ENCODE measurements at regions not wholly inside any gene's neighbourhood (a gene's known extent, or its start where the extent isn't known, plus 50 kb on each side); places are given as distances from the start of the nearest gene placed in this dataset.
A peak's percentile ranks its signal among the peaks of the same experiment; 100 is the strongest.
"Not testable (repeated sequence)": the region's sequence is repeated elsewhere in the genome, so short reads cannot be mapped to it uniquely, and the experiment has no call there.

DNA sequence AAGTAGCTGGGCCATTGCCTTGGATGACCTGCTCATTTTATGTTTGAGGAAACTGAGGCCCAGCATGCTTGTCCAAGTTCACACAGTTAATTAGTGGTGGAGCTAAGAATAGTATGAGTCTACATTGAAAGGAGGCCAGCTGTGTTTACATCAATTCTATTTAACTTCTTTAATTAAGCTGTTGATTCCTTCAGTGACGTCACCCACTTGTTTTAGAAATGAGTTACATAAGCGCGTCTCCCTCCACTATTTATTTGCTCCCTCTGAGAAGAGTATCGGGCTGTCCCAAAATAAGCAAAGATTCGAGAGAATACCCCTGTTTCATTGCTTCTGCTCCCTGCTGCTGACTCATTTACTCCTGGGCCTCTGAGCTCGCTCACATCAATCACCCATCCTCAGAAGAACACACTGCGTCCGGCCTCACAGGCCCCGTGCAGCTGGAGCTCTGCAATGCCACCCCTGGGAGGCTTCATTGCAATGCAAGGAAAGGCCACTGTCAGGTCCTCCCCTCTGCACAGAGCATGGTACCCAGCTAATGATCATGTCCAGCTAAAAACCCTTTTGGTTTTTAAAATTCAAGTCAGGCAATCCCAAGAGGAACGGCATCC, 74.8 kb upstream of the BMP2 start:
- DNase-seq = peak; percentile 75

DNA sequence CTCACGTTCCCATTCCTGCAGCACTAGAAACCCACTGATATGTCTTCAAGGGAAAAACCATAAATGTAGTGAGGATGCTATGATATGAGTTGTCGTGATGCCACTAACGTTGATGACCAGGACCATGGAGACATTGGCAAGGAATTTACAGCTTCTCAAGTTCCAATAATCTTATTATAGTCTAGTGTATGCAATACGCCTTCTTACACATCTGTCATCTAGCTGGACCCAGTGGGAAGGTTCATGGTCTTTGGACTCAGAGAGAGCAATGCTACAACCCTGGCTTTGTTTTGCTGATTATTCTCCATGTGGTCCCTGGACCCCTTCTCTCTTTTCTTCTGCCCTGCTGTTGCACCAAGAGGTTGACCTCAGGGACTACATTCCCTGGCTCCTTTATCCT, 76.0 kb upstream of the BMP2 start:
- no peak for DNase-seq

DNA sequence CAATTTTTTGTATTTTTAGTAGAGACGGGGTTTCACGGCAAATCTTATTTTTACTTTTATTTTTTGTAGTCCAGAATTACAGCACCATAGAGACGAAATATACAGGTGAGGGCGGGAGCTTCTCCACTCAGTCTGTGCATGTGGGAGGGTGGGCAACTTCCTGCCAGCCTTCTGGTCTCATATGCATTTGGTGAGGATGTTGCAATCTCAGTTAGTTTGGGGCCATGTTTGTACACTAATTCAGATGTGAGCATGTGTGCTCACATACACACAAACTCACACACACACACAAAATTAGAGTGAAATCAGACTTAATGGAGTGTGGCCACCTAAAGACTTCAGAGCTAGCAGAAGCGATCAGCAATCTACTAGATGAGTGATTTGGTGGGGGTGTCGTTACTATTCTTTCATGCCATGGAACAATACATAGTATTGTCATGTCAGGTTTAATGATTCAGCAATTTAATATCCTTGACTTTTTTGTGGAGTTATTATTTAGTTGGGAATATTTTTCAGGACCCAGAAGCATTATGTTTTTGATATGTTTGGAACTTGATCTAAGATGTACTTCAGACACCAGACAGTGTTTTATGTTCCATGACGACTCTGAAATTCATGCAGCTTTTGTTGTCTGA, 78.0 kb upstream of the BMP2 start:
- no peak for DNase-seq

DNA sequence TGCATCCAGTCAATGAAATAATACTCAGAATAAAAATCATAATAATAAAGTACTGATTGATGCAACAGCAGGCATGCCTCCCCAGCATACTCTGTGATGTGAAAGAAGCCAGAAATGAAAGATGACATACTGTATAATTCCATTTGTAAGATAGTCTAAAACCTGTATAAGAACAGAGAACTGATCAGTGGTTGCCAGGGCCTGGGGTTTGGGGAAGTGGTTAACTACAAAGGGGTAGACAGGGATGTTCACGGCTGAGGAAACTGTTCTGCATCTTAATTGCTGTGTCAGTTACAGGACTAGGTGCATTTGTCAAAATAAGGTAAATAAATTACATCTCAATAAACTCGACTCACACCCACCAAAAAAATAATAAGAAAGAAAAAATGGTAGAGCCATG, 81.3 kb upstream of the BMP2 start:
- DNase-seq = no peak

DNA sequence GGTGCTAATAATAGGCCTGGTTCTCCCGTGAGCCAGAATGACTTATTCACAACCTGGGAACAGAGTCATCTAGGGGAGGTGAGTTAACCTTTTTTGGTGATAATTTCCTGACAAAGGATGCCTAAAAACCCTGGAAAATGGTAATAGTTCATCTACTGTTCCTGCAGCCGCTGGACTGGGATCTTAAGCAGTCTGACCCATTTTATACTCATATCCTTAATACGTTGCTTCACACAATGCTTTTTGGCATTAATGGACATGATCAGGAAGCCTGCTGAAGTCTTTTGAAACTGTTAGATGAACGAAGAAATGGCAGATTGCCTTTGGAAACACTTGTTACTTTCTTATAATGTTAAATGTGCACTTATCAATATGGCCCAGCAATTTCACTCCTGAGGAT, 81.9 kb upstream of the BMP2 start:
- no peak for DNase-seq

DNA sequence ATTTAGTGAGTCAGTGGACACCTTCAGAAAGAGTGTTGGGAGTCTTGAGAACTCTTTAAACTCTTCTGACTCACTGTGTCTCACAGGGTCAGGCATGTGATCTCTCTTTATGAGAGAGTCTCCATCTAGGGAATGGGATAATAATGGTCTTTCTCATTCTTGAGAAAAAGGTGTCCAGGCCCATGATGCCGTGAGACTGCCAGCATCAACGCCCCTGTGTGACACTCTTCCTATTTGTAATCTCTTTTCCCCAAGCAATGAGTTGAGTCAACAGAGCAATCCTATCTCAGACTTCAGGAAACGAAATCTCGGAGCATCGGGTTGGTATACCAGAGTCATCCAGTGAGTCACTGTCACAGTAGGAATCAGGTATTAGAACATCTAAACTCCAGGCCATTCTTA, 82.3 kb upstream of the BMP2 start:
- peak; percentile 62 for DNase-seq

DNA sequence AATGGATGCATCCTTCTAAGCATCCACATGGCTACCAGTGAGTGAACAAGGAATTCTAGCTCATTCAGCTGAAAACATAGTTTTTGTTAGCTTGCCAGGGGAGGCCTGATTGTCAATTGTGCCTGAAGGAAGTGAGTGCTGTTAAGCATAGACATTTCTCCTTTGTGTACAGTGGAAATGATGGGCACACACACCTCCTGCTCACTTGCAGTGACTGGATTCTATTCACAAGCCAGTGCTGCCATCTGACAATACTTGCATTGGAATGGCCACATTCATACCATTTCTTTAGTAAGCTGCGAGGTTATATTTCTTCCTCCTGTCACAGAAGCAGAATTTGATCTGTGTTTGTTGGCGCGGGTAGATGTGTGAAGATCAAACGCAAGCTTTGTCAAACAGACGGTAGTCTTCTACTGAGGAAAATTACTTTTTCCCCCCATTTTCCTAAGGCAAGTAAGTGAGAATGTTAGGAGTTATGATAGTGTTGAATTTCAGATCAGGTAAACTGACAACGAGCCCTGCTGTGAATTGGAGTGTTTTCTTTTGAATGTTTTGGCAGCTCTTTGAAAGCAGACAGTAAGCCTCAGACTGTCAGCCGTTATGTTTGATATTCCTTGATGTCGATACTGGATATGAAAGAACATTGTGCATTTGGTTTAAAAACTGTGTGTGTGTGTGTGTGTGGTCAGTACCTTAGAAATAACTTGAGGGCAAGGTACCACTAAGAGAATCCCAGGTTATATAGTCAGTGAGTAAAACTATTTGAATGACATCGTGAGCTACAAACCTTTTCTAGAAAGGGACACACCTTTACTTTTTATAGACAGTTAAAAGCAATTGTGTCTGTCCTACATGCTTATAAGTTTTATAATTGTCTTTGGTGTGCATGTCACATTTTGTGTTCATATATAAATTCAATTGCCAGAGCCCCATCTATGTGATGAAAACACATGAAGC, 84.2 kb upstream of the BMP2 start:
- DNase-seq = no peak

DNA sequence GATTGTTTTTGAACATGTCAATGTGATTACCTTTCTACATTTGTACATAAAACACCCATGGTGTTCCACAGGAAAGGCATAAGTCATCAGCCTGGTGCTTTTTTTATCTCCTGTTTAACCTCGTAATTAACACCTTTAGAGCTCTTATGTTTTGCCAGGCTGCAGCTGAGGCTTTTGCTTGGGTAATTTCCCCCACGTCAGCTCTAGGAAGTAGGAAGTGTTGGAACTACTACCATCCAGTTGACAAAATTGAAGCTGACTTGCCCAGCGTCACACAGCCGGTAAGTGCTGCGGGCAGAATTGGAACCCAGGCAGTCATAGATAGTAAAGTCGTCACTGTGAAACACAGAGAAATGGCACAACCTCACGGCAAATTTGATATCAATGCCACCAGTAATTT, 86.6 kb upstream of the BMP2 start:
- DNase-seq = no peak

DNA sequence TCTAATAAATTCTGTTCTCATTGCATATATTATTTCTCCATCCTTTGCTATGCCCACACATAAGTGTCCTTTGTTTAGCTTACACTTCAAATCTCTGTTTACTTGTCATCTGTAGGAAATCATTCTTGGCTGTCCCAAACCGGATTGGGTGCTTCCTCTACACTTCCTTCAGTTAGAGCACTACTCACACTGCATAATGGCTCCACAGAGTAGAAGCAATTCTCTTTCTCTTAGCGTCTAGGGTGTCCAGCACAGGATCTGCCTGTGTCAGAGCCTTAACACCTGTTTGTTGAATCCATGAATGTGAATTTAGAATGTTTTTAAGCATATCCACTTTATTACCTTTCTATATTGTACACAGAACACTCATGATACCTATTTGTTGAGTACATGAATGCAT, 87.0 kb upstream of the BMP2 start:
- no peak for DNase-seq

DNA sequence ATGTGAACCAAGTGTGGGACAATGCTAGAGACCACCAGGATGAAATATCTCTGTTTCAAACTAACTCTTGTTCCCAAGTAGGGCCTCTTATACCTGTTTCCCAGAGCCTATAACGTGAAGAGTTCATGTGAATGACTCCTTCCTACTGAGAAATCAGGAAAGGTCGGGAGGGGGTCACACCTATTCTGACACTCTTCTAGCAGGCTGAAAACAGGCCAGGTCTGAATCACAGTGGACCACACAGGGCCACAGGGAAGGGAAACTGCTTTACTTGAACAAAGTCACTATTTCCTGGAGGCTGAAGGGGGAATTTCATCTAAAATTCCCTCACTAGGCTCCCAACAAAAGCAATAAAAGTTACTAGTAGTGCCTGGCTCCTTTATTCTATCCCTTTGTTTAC, 88.4 kb upstream of the BMP2 start:
- DNase-seq = no peak

DNA sequence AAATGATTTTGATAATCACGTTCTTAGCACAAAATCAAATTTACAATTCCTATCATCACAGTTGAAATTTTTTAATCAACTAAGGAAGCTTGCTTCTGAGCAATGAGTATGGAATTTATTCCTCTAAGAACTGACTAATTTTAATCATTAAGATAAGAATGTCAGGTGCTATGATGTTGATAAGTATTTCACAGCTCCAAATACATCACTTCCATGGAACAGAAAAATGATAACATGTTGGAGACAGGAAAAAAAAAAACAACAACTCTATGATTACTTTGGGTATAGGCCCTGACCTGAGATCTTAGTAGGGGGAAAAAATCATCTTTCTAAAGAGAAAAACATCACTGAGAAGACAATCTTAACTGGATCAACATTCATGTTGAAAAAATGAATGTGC, 89.4 kb upstream of the BMP2 start:
- DNase-seq = no peak

DNA sequence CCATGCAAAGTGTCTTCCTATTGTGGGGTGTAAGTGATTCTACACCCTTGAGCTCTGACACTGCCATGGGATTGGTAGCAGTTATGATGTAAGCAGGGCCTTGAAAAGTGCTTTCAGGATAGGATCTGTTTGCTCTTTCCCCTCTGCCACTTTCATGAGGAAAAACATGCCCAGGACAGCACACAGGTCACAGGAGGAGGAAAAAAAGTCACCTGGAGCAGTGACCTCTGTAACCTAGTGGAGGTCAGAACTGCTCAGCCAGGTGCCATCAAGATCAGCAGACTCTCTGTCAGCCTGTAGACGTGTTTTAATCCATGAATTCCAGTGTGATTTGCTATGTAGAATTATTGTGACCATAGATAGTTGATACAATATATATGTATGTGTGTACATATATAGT, 92.7 kb upstream of the BMP2 start:
- DNase-seq = no peak

DNA sequence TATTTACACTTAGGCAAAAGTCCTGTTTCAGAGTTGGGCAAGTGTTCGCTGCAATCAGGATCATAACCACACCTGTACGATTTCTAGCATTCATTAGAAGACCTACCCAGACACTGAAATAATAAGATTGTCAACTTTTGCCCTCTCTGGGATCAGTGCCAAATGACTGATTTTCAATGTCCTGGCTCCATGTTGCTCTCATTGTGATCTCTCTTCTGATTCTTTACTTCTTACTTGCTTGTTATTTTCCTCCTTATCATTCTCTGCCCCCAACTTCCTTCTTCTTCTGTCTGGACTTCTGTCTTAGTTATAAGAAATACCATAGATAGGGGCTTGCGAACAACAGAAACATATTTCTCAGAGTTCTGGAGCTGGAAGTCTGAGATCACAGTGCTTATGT, 94.4 kb upstream of the BMP2 start:
- DNase-seq = no peak

DNA sequence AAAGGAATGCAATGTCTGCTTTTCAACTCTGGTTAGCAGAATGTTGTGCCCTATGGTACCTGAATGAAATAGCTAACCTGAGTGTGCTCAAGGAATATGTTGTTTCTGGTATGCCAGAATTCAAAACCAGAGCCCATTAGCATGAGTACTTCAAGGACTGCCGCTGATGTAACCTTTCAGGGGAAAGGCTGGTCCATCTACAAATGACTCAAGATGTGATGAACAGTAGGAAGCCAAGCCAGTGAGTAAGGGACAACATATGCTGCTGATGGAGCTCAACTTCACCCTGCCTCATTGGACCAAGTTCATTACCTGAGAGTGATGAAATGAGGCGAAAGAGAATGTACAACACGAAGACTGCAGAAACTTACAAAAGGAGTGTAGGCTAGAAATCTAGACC, 95.7 kb upstream of the BMP2 start:
- DNase-seq = peak; percentile 63

DNA sequence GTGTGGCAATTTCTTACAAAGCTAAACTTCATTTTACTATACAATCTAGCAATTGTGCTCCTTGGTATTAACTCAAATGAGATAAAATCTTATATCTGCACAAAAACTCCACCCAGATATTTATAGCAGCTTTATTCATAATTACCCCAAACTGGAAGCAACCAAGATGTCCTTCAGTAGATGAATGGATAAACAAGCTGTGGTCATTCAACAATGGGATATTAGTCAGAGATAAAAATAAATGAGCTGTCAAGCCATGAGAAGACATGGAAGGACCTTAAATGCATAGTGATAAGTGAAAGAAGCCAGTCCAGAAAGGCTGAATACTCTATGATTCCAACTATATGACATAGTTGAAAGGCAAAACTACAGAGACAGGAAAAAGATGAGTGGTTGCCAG, 98.9 kb upstream of the BMP2 start:
- DNase-seq = no peak

DNA sequence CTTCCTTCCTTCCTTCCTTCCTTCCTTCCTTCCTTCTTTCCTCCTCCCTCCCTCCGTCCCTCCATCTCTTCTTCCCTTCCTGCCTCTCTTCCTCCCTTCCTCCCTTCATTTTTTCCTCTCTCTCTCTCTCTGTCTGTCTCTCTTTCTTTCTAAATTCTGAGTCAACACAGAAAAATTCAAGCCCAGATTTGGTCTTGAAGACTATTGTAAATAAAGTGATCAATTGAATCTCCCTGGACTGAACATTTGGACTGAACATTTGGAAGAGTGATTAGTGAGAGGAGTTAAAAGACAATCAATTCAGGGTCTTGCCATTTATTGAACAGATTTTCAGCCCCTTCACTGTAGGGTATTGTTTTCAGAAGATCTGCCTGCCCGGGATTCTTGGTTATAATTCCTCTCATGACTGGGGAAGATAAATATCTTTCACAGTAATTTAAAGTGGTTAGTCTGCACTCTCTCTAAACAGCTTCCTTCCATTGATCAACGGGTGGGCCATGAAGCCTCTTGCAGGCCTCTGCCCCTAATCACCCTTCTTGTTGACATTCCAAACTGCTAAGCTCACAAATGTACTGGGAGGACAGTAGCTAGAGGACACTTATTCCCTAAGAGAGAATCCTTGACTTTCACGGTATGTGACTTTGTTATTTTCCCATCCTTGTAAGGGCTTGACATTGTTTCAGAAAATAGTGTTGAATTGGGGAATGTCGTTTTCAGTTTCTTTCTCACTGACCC, 101.7 kb upstream of the BMP2 start:
- peak; percentile 94 for DNase-seq

DNA sequence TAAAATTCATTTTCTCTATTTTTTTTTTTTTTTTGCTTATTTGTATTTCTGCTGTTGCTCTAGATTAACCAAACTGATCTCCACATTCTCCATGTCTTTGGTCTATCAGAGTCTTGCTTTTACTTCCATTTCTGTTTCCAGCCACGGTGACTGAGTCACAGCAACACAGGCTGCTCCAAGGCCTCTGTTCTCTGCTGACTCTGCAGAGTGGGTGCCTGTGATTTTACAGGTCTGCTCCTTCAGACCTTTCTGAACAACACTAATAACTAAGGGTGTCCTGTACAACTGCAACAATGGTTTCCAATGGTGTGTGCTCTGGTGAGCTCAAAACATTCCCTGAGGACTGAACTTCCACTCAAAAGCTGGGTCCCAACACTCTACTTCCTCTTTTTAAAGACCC, 102.3 kb upstream of the BMP2 start:
- peak; percentile 75 for DNase-seq

DNA sequence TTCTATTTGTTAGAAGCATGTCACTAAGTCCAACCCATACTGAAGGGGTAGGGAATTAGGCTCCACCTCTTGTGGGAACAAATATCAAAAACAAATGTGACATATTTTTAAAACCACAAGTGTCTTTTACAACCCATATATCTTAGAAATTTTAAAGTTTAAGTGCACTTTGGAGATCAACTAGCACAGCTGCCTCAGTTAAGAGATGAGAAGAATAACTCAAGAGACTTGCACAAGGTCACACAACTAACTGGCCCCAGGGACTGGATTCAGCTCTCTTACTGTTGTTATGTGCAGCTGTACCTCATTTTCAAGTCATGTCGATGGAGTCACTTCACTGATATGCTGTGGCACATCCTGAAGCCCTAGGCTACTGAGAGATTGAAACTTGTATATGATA, 102.9 kb upstream of the BMP2 start:
- DNase-seq = no peak

DNA sequence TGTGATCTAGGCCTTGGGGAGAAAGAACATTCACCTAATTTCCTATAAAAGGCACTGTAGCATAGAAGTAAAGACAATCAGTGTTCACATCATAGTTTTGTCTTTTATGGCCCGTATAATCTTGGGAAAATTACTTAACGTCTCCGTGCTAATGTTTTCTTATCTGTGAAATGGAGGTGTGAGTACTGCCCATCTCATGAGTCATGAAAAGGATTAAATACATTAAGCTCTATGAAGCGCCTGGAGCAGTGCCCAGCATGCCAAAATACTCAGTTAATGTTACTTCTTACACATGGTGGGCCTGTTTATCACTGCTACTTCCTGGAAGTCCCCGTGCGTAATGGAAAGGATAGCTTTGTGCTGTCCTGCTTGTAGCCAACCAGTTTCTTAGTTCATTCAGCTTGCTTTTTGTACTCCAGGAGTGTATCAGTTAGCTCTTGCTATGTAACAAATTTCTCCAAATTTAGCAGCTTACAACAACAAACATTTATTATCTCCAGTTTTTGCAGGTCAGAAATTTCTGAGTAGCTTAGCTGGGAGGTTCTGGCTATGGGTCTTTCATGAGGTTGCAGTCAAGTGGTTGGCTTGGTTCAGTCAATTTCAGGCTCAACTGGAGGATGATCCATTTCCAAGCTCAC, 103.6 kb upstream of the BMP2 start:
- DNase-seq = peak; percentile 54

DNA sequence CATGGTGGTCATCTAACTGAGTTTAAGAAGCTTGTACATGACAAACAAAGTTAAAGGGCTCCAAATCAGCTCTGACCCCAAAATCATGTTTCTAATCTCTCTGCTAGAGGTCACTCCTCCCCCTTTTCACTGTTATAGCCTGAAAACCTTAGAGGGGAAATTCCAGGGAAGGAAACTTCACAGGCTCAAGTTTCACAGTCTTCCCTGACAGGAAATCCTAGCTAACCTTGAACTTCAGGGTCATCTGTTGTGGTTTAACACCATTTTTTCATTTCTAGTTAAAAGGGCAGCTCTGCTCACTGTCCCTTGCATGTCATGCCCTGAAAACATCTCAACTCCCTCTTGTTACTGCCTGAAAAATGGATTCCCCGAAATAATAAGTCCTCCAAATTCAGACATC, 104.4 kb upstream of the BMP2 start:
- peak; percentile 52 for DNase-seq

DNA sequence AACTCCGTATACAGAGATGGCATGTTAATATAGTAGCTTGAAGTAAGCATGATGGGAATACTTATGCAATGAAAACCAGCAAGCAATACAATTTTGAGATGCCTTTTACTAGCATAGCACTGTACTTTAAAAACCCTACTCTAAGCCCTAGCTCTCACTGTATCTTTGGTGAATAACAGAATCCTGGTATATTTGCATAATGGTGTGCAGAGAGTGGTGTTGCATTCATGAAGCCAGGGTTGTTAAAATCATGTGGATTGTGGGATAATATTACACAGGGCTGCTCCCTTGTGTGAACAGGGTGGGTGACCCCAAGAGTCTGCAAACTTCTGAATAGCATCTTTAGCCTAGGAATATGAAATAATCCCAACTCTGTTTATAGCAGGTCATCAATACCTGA, 105.2 kb upstream of the BMP2 start:
- no peak for DNase-seq

DNA sequence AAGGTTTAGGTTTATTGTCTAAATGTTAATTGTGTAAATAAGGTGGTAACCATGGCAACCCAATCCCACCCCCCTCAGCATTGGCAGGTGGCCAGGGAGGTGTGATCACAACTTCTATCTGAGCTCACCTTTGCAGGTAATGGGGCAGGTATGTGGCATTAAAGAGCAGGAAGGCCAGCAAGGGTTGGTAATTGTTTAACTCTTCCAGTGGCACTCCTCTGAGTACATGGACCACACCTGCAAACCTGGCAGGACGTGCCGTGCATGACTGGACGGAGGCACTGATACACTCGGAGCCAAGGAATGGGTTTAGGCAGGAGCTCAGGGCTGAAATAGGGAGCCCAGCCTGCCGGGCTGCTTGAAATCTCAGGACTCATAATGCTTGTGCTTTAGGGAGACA, 107.0 kb upstream of the BMP2 start:
- no peak for DNase-seq

DNA sequence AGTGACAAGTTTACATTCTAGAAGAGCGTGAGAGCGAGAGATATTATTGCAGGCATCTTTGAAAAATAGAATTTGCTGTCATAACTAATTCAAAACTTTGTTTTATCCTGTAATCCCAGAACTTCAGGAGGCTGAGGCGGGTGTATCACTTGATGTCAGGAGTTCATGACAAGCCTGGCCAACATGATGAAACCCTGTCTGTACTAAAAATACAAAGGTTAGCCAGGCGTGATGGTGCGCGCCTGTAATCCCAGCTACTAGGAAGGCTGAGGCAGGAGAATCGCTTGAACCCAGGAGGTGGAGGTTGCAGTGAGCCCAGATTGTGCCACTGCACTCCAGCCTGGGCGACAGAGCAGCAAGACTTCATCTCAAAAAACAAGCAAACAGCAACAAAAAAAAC, 108.6 kb upstream of the BMP2 start:
- DNase-seq = not testable (repeated sequence)

All from islet precursor cell (in vitro differentiated cells).